ENCODE measurements at regions not wholly inside any gene's neighbourhood (a gene's known extent, or its start where the extent isn't known, plus 50 kb on each side); places are given as distances from the start of the nearest gene placed in this dataset.

- TF ChIP-seq POLR2A (IDR thresholded peaks at IDR 0.05; ENCODE audit: extremely low read depth, insufficient read length) (no peak), CTCF (IDR thresholded peaks at IDR 0.05; ENCODE audit: low read depth, low read length) (no peak), MYC (IDR thresholded peaks at IDR 0.05; ENCODE audit: low read depth, low read length) (no peak)
Observed at GRCh38 chr2:20563251-20563650, 87.6 kb downstream of the HS1BP3 start.
